Lower lobe of right lung (tissue), 2 donors: ENCODE measurements at regions not wholly inside any gene's neighbourhood (a gene's known extent, or its start where the extent isn't known, plus 50 kb on each side); places are given as distances from the start of the nearest gene placed in this dataset.

Source experiments
- ATAC-seq, 2 donors: fragments of 200-7000 bp; cut with Tn5 transposase; one replicate each; pipeline ENCODE4 v1.9.1; 2020 to 2022; ENCODE audit warnings: mild to moderate bottlenecking in 2 of 2, moderate library complexity in 2 of 2
- DNase-seq: peaks from one replicate; pipeline ENCODE4 v3.0.0-alpha.2; 2020
- H3K27ac ChIP-seq: fragments of 200-600 bp; one replicate; pipeline ENCODE4 v1.8.0; 2022
- H3K27me3 ChIP-seq: fragments of 200-600 bp; one replicate; pipeline ENCODE4 v1.8.0; 2022; ENCODE audit warnings: low read depth
- H3K36me3 ChIP-seq: fragments of 200-600 bp; one replicate; pipeline ENCODE4 v1.8.0; 2022; ENCODE audit warnings: mild to moderate bottlenecking
- H3K4me1 ChIP-seq: fragments of 200-600 bp; one replicate; pipeline ENCODE4 v1.8.0; 2022
- H3K4me3 ChIP-seq: fragments of 200-600 bp; one replicate; pipeline ENCODE4 v1.8.0; 2022; ENCODE audit warnings: mild to moderate bottlenecking
- H3K9me3 ChIP-seq: fragments of 200-600 bp; one replicate; pipeline ENCODE4 v1.8.0; 2022
- intact Hi-C: fragments of 100-400 bp; cut with DNase I; formaldehyde crosslinking; loops from one replicate; pipeline ENCODE4 v1.11.0; 2022
- TF ChIP-seq, protein P1 (sequence below): fragments of 200-600 bp; IDR thresholded peaks from one replicate; pipeline ENCODE4 v1.8.0; 2022; ENCODE audit warnings: antibody characterized with exemption, mild to moderate bottlenecking
- donor health status: DM: no; HTN: yes; CAD: no; lungs with severe emphysema.

- Histone ChIP-seq H3K9me3 (no peaks in the 10 kb centered on the region), H3K4me1 (no peaks in the 10 kb centered on the region), H3K4me3 (no peak overlapping the region), H3K27me3 (no peaks in the 10 kb centered on the region), H3K36me3 (no peaks in the 10 kb centered on the region), H3K27ac (no peak overlapping the region)
- intact Hi-C loops: no loop called here
- TF ChIP-seq, protein P1, sequence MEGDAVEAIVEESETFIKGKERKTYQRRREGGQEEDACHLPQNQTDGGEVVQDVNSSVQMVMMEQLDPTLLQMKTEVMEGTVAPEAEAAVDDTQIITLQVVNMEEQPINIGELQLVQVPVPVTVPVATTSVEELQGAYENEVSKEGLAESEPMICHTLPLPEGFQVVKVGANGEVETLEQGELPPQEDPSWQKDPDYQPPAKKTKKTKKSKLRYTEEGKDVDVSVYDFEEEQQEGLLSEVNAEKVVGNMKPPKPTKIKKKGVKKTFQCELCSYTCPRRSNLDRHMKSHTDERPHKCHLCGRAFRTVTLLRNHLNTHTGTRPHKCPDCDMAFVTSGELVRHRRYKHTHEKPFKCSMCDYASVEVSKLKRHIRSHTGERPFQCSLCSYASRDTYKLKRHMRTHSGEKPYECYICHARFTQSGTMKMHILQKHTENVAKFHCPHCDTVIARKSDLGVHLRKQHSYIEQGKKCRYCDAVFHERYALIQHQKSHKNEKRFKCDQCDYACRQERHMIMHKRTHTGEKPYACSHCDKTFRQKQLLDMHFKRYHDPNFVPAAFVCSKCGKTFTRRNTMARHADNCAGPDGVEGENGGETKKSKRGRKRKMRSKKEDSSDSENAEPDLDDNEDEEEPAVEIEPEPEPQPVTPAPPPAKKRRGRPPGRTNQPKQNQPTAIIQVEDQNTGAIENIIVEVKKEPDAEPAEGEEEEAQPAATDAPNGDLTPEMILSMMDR: no peak
- no peak for ATAC-seq
- no peak for DNase-seq
Measured at GRCh38 chr5:143758015-143758414, 53.9 kb upstream of the HMHB1 start.

DNA sequence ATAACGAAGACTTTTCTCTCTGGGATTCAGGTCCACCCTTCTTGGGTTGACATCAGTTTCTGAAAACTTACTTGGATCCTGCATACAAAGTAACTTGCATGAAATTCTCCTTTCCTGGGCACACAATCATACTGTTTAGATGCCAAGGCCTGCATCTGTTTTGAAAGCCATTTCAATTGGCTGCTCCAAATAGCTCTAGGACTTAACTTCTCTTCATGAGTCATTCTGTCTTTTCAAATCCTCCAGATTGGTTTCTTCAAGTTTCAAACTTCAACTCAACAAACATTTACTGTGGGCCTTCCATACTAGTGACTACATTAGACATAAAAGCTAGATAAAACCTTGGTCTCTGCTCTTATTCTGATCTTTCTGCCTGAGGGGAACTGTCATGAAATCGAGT is 54.8 kb upstream of the HMHB1 start:
- no peaks in the 10 kb centered on the region for H3K36me3 ChIP-seq
- TF ChIP-seq, protein P1: no peak
- intact Hi-C loops: no loop called here
- ATAC-seq (no peak), DNase-seq (no peak)
- no peak overlapping the region for H3K4me3 ChIP-seq
- H3K4me1 ChIP-seq: no peaks in the 10 kb centered on the region
- H3K27ac ChIP-seq: no peak overlapping the region
- no peaks in the 10 kb centered on the region for H3K9me3 ChIP-seq
- H3K27me3 ChIP-seq: no peaks in the 10 kb centered on the region

DNA sequence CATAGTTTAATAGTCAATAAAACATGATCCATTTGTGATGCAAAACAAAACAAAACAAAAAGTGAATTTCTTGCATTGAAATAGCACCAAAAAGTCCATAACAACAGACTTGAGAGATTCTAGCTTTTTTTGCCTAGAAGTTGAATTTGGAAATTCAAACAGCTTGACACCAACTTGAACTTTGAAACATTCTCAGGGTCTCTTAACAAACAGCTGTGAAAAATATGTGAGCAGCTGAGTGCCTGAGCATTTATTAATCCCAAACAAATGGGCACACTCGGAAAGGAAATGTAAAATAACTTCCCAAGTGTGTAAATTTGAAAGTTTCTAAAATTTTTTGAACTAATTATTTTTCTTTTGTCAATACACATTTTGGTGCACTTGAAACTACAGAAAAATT is 56.0 kb upstream of the HMHB1 start:
- TF ChIP-seq, protein P1: no peak
- no peak for ATAC-seq
- no peaks in the 10 kb centered on the region for H3K4me1 ChIP-seq
- H3K27me3 ChIP-seq: no peaks in the 10 kb centered on the region
- H3K9me3 ChIP-seq: no peaks in the 10 kb centered on the region
- intact Hi-C loops: no loop called here
- no peak overlapping the region for H3K4me3 ChIP-seq
- DNase-seq: no peak
- H3K36me3 ChIP-seq: no peaks in the 10 kb centered on the region
- no peak overlapping the region for H3K27ac ChIP-seq

- intact Hi-C loops: no loop called here
- Histone ChIP-seq H3K4me3 (no peak overlapping the region), H3K4me1 (no peaks in the 10 kb centered on the region), H3K27me3 (no peaks in the 10 kb centered on the region), H3K9me3 (no peaks in the 10 kb centered on the region), H3K36me3 (no peaks in the 10 kb centered on the region), H3K27ac (no peak overlapping the region)
- peak; percentile 39 to 86 for ATAC-seq
- TF ChIP-seq, protein P1: no peak
- peak; percentile 52 for DNase-seq
Measured at GRCh38 chr5:143752165-143752850, 59.7 kb upstream of the HMHB1 start.

- DNase-seq (no peak), ATAC-seq (no peak)
- Histone ChIP-seq H3K27ac (no peak overlapping the region), H3K9me3 (no peaks in the 10 kb centered on the region), H3K36me3 (no peaks in the 10 kb centered on the region), H3K27me3 (no peaks in the 10 kb centered on the region), H3K4me1 (no peaks in the 10 kb centered on the region), H3K4me3 (no peak overlapping the region)
- intact Hi-C loops: no loop called here
- TF ChIP-seq, protein P1: no peak
Measured at GRCh38 chr5:143751342-143751741, 60.6 kb upstream of the HMHB1 start.
